ENCODE measurements at regions not wholly inside any gene's neighbourhood (a gene's known extent, or its start where the extent isn't known, plus 50 kb on each side); places are given as distances from the start of the nearest gene placed in this dataset.

GRCh38 chr6:163985040-163985439 is 570.5 kb downstream of the QKI start:
- no peak for DNase-seq
- no peak for TF ChIP-seq CTCF (IDR thresholded peaks at IDR 0.05 in 4 of 5, conservative IDR thresholded peaks at IDR 0.05 in 1 of 5)
- no peak for TF ChIP-seq POLR2A (IDR thresholded peaks at IDR 0.05)
- Histone ChIP-seq H3K27ac (no peak overlapping the region), H3K4me3 (no peak overlapping the region), H3K4me1 (no peaks in the 10 kb centered on the region), H3K27me3 (no peaks in the 10 kb centered on the region), H3K36me3 (no peaks in the 10 kb centered on the region), H3K9me3 (no peaks in the 10 kb centered on the region)
- in situ Hi-C loops (cut with MboI; ENCODE audit: low sequenced_read_pairs in 4 of 4): loop anchor here in 1 of 4 donors (25.0 kb wide), 1 partner anchor 927 kb away; no protein-coding TSS in a partner anchor
- intact Hi-C loops (cut with DNase I; ENCODE audit: low total_unique reads): no loop called here
- peak in 1 of 2 donors; percentile 6 for ATAC-seq

GRCh38 chr6:163984124-163984936 is 569.8 kb downstream of the QKI start:
- intact Hi-C loops (cut with DNase I; ENCODE audit: low total_unique reads) (no loop called here), in situ Hi-C loops (cut with MboI; ENCODE audit: low sequenced_read_pairs in 4 of 4) (loop anchor here in 1 of 4 donors (25.0 kb wide), 1 partner anchor 928 kb away; no protein-coding TSS in a partner anchor)
- Histone ChIP-seq H3K27ac (no peak overlapping the region), H3K36me3 (no peaks in the 10 kb centered on the region), H3K4me3 (no peak overlapping the region), H3K4me1 (no peaks in the 10 kb centered on the region), H3K9me3 (no peaks in the 10 kb centered on the region), H3K27me3 (no peaks in the 10 kb centered on the region)
- DNase-seq (no peak), ATAC-seq (peak; percentile 8)
- TF ChIP-seq CTCF (IDR thresholded peaks at IDR 0.05 in 4 of 5, conservative IDR thresholded peaks at IDR 0.05 in 1 of 5): no peak
- TF ChIP-seq POLR2A (IDR thresholded peaks at IDR 0.05): no peak

- Histone ChIP-seq H3K9me3 (no peaks in the 10 kb centered on the region), H3K4me1 (no peaks in the 10 kb centered on the region), H3K27me3 (no peaks in the 10 kb centered on the region), H3K36me3 (no peaks in the 10 kb centered on the region), H3K4me3 (no peak overlapping the region), H3K27ac (no peak overlapping the region)
- DNase-seq (no peak), ATAC-seq (peak; percentile 60 to 78)
- in situ Hi-C loops (cut with MboI; ENCODE audit: low sequenced_read_pairs in 4 of 4): loop anchor here in 1 of 4 donors (25.0 kb wide), 1 partner anchor 929 kb away; no protein-coding TSS in a partner anchor
- TF ChIP-seq POLR2A (IDR thresholded peaks at IDR 0.05): no peak
- no peak for TF ChIP-seq CTCF (IDR thresholded peaks at IDR 0.05 in 4 of 5, conservative IDR thresholded peaks at IDR 0.05 in 1 of 5)
- intact Hi-C loops (cut with DNase I; ENCODE audit: low total_unique reads): no loop called here
Measured at GRCh38 chr6:163983679-163984078, 569.2 kb downstream of the QKI start.

- in situ Hi-C loops (cut with MboI; ENCODE audit: low sequenced_read_pairs in 4 of 4) (loop anchor here in 1 of 4 donors (25.0 kb wide), 1 partner anchor 387 kb away; no protein-coding TSS in a partner anchor), intact Hi-C loops (cut with DNase I; ENCODE audit: low total_unique reads) (no loop called here)
- Histone ChIP-seq H3K9me3 (no peaks in the 10 kb centered on the region), H3K27ac (no peak overlapping the region), H3K36me3 (no peaks in the 10 kb centered on the region), H3K27me3 (no peaks in the 10 kb centered on the region), H3K4me1 (no peaks in the 10 kb centered on the region), H3K4me3 (no peak overlapping the region)
- DNase-seq (no peak), ATAC-seq (no peak)
- no peak for TF ChIP-seq POLR2A (IDR thresholded peaks at IDR 0.05)
- no peak for TF ChIP-seq CTCF (IDR thresholded peaks at IDR 0.05 in 4 of 5, conservative IDR thresholded peaks at IDR 0.05 in 1 of 5)
Measured at GRCh38 chr6:163974322-163974721, 559.8 kb downstream of the QKI start.

Measured in gastrocnemius medialis (tissue), 4 donors.